H9 (cell line): ENCODE measurements at regions not wholly inside any gene's neighbourhood (a gene's known extent, or its start where the extent isn't known, plus 50 kb on each side); places are given as distances from the start of the nearest gene placed in this dataset.
"Not testable (repeated sequence)": the region's sequence is repeated elsewhere in the genome, so short reads cannot be mapped to it uniquely, and the experiment has no call there.

Experiments used
- DNase-seq: peaks from one replicate; pipeline ENCODE4 v3.0.0-alpha.2; 2017
- H2AFZ ChIP-seq: one replicate; pipeline ENCODE4 v1.6.1; 2013; ENCODE audit warnings: mild to moderate bottlenecking, low read length, control low read depth, moderate library complexity
- H2AK5ac ChIP-seq: 2 replicates; pipeline ENCODE4 v1.6.1; 2013; ENCODE audit warnings: low read length, control low read depth, mixed read lengths; ENCODE audit not compliant: insufficient read length
- H2BK120ac ChIP-seq: one replicate; pipeline ENCODE4 v1.6.1; 2013; ENCODE audit warnings: low read depth, mild to moderate bottlenecking, low read length, control low read depth, inconsistent platforms; ENCODE audit not compliant: poor library complexity, severe bottlenecking
- H2BK12ac ChIP-seq: 2 replicates; pipeline ENCODE4 v1.6.1; 2013; ENCODE audit warnings: low read length, control low read depth, mixed read lengths, low read depth; ENCODE audit not compliant: insufficient read length
- H2BK15ac ChIP-seq: 2 replicates; pipeline ENCODE4 v1.6.1; 2013; ENCODE audit warnings: low read depth, low read length, control low read depth
- H2BK20ac ChIP-seq: one replicate; pipeline ENCODE4 v1.6.1; 2013; ENCODE audit warnings: low read depth, mild to moderate bottlenecking, low read length, control low read depth, inconsistent platforms; ENCODE audit not compliant: poor library complexity, severe bottlenecking
- H2BK5ac ChIP-seq: 2 replicates; pipeline ENCODE4 v1.6.1; 2013; ENCODE audit warnings: low read length, control low read depth, mixed read lengths; ENCODE audit not compliant: insufficient read length
- H3K14ac ChIP-seq: 2 replicates; pipeline ENCODE4 v1.6.1; 2013; ENCODE audit warnings: low read length, control low read depth; ENCODE audit not compliant: insufficient read depth
- H3K18ac ChIP-seq: 2 replicates; pipeline ENCODE4 v1.6.1; 2013; ENCODE audit warnings: low read depth, mild to moderate bottlenecking, mixed read lengths, low read length, control low read depth; ENCODE audit not compliant: insufficient read length
- H3K23ac ChIP-seq: 2 replicates; pipeline ENCODE4 v1.6.1; 2013; ENCODE audit warnings: low read length, control low read depth, mixed read lengths, low read depth; ENCODE audit not compliant: insufficient read length
- H3K23me2 ChIP-seq: 2 replicates; pipeline ENCODE4 v1.6.1; 2013; ENCODE audit warnings: low read depth, mild to moderate bottlenecking, mixed read lengths, low read length, control low read depth; ENCODE audit not compliant: insufficient read length, poor library complexity, severe bottlenecking
- H3K27ac ChIP-seq: 2 replicates; pipeline ENCODE4 v1.5.1; 2013; ENCODE audit warnings: low read length, control low read depth, mixed read lengths, low read depth; ENCODE audit not compliant: insufficient read length
- H3K27me3 ChIP-seq: 2 replicates; pipeline ENCODE4 v1.6.1; 2013; ENCODE audit warnings: low read length, control low read depth, inconsistent platforms; ENCODE audit not compliant: insufficient read depth
- H3K4ac ChIP-seq: 2 replicates; pipeline ENCODE4 v1.6.1; 2013; ENCODE audit warnings: low read depth, mild to moderate bottlenecking, control low read depth, inconsistent platforms, low read length, moderate library complexity
- H3K4me1 ChIP-seq: 2 replicates; pipeline ENCODE4 v1.6.1; 2013; ENCODE audit warnings: low read length, control low read depth, inconsistent platforms; ENCODE audit not compliant: insufficient read depth
- H3K4me2 ChIP-seq: 2 replicates; pipeline ENCODE4 v1.6.1; 2013; ENCODE audit warnings: low read length, control low read depth, mixed read lengths; ENCODE audit not compliant: insufficient read length, insufficient read depth
- H3K56ac ChIP-seq: 2 replicates; pipeline ENCODE4 v1.6.1; 2013; ENCODE audit warnings: low read depth, mild to moderate bottlenecking, mixed read lengths, low read length, control low read depth; ENCODE audit not compliant: insufficient read length
- H3K79me1 ChIP-seq: 2 replicates; pipeline ENCODE4 v1.6.1; 2013; ENCODE audit warnings: low read depth, mild to moderate bottlenecking, moderate library complexity, low read length, control low read depth, inconsistent platforms; ENCODE audit not compliant: insufficient read depth, poor library complexity, severe bottlenecking
- H3K79me2 ChIP-seq: 2 replicates; pipeline ENCODE4 v1.6.1; 2013; ENCODE audit warnings: low read length, control low read depth, inconsistent platforms; ENCODE audit not compliant: insufficient read depth
- H3K9ac ChIP-seq: 2 replicates; pipeline ENCODE4 v1.6.1; 2013; ENCODE audit warnings: low read length, control low read depth, mixed read lengths; ENCODE audit not compliant: insufficient read length; ENCODE audit errors: extremely low read depth
- H3K9me3 ChIP-seq: one replicate; pipeline ENCODE4 v1.6.1; 2013; ENCODE audit warnings: low read depth, low read length, inconsistent platforms; ENCODE audit not compliant: control insufficient read depth
- H3T11ph ChIP-seq: one replicate; pipeline ENCODE4 v1.6.1; 2013; ENCODE audit warnings: mild to moderate bottlenecking, low read length, control low read depth, inconsistent platforms
- H4K20me1 ChIP-seq: one replicate; pipeline ENCODE4 v1.6.1; 2013; ENCODE audit not compliant: control insufficient read depth, insufficient read length, insufficient read depth
- H4K5ac ChIP-seq: 2 replicates; pipeline ENCODE4 v1.6.1; 2013; ENCODE audit warnings: low read depth, mild to moderate bottlenecking, mixed read lengths, low read length, control low read depth; ENCODE audit not compliant: insufficient read length
- H4K8ac ChIP-seq: replicated peaks from 2 replicates; pipeline ENCODE4 v1.6.1; 2013; ENCODE audit warnings: low read length, control low read depth, mixed read lengths, low read depth; ENCODE audit not compliant: insufficient read length
- H4K91ac ChIP-seq: 2 replicates; pipeline ENCODE4 v1.6.1; 2013; ENCODE audit warnings: low read depth, mild to moderate bottlenecking, moderate library complexity, mixed read lengths, low read length, control low read depth; ENCODE audit not compliant: insufficient read length
- H3K27ac Mint-ChIP-seq, 3 experiments: 2 replicates in 2 of 3; 3 replicates in 1 of 3; pipeline ENCODE4 v1.8.0; 2020 to 2021; ENCODE audit warnings: mixed read lengths in 3 of 3, mild to moderate bottlenecking in 1 of 3, moderate library complexity in 1 of 3
- H3K27me3 Mint-ChIP-seq: 2 replicates; pipeline ENCODE4 v1.8.0; 2021; ENCODE audit warnings: low read depth, mild to moderate bottlenecking, moderate library complexity, mixed read lengths
- H3K36me3 Mint-ChIP-seq, 3 experiments: 2 replicates in 2 of 3; 3 replicates in 1 of 3; pipeline ENCODE4 v1.8.0; 2020 to 2021; ENCODE audit warnings: low read depth in 3 of 3, mixed read lengths in 3 of 3; ENCODE audit not compliant: insufficient read depth in 1 of 3
- H3K4me1 Mint-ChIP-seq, 2 experiments: 2 replicates each; pipeline ENCODE4 v1.8.0; 2020; ENCODE audit warnings: mixed read lengths in 2 of 2
- H3K4me3 Mint-ChIP-seq, 2 experiments: 2 replicates in 1 of 2; 3 replicates in 1 of 2; pipeline ENCODE4 v1.8.0; 2020 to 2021; ENCODE audit warnings: mild to moderate bottlenecking in 2 of 2, mixed read lengths in 2 of 2, moderate library complexity in 1 of 2
- H3K9me3 Mint-ChIP-seq, 2 experiments: 2 replicates in 1 of 2; 3 replicates in 1 of 2; pipeline ENCODE4 v1.8.0; 2020; ENCODE audit warnings: mild to moderate bottlenecking in 2 of 2, mixed read lengths in 2 of 2, moderate library complexity in 1 of 2
- WGBS: extraction: QIAGEN DNeasy Blood & Tissue Kit; methylation state at CpG from one replicate; pipeline ENCODE4 v1.1.7; 2013; ENCODE audit warnings: missing lambda C conversion rate, low lambda C conversion rate, mixed read lengths; ENCODE audit not compliant: insufficient read length; ENCODE audit errors: extremely low coverage; 5-methylcytosine and 5-hydroxymethylcytosine counted together

DNA sequence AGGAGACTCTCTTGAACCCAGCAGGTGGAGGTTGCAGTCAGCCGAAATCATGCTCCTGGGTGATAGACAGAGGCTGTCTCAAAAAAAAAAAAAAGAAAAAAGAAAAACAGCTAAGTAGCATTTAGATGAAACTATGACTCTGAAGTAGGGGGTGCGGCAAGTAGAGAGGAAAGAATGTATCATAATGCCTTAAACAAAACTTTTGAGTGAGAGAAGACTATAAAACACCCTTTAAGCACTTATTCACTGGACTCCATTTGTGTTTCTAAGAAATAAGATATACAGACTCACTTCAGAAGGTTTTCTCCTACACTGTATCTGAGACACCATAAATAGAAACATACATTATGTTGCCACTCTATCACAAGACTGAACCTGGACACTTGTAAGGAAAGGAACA, 78.9 kb upstream of the NBPF20 start:
- H3K27me3 Mint-ChIP-seq, H3K4ac ChIP-seq, H3K79me1 ChIP-seq, H2AK5ac ChIP-seq, H2BK15ac ChIP-seq, H3K18ac ChIP-seq, H3K4me1 ChIP-seq, H3T11ph ChIP-seq, H3K9me3 Mint-ChIP-seq, H4K20me1 ChIP-seq, H2BK5ac ChIP-seq, H3K9ac ChIP-seq, H3K23me2 ChIP-seq, H3K4me1 Mint-ChIP-seq, H2BK20ac ChIP-seq, H3K79me2 ChIP-seq, H3K9me3 ChIP-seq, H3K56ac ChIP-seq, H2AFZ ChIP-seq, H4K5ac ChIP-seq, DNase-seq, H3K4me2 ChIP-seq, H3K23ac ChIP-seq, H3K27me3 ChIP-seq, H3K27ac ChIP-seq, H4K8ac ChIP-seq, H3K14ac ChIP-seq, H3K4me3 Mint-ChIP-seq, H4K91ac ChIP-seq, H2BK12ac ChIP-seq, H3K27ac Mint-ChIP-seq, H2BK120ac ChIP-seq, H3K36me3 Mint-ChIP-seq: not testable (repeated sequence)
- no CpG with 5 or more reads among the region's 2 CpGs for WGBS

DNA sequence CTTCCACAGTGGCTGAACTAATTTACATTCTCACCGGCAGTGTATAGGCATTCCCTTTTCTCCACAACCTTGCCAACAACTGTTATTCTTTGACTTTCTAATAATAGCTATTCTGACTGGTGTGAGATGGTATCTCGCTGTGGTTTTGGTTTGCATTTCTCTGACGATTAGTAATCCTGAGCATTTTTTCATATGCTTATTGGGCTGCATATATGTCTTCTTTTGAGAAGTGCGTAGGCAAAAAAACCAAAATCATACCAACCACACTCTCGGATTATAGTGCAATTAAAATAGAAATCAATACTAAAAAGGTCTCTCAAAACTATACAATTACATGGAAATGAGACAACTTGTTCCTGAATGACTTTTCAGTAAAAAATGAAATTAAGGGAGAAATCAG, 74.8 kb upstream of the NBPF20 start:
- H3K4me1 ChIP-seq, H3K27me3 ChIP-seq, DNase-seq, H3K27ac Mint-ChIP-seq, H4K5ac ChIP-seq, H2BK15ac ChIP-seq, H3K79me1 ChIP-seq, H2BK12ac ChIP-seq, H3K4me3 Mint-ChIP-seq, H2AK5ac ChIP-seq, H3K4ac ChIP-seq, H3K23me2 ChIP-seq, H3K18ac ChIP-seq, H2BK120ac ChIP-seq, H3K14ac ChIP-seq, H3K9ac ChIP-seq, H3K27ac ChIP-seq, H3K36me3 Mint-ChIP-seq, H3T11ph ChIP-seq, H3K27me3 Mint-ChIP-seq, H3K4me2 ChIP-seq, H3K56ac ChIP-seq, H3K23ac ChIP-seq, H3K79me2 ChIP-seq, H4K91ac ChIP-seq, H2BK5ac ChIP-seq, H3K4me1 Mint-ChIP-seq, H2AFZ ChIP-seq, H4K8ac ChIP-seq, H2BK20ac ChIP-seq, H3K9me3 ChIP-seq, H4K20me1 ChIP-seq, H3K9me3 Mint-ChIP-seq: not testable (repeated sequence)
- WGBS, result no CpG with 5 or more reads among the region's 5 CpGs
